ENCODE measurements at regions not wholly inside any gene's neighbourhood (a gene's known extent, or its start where the extent isn't known, plus 50 kb on each side); places are given as distances from the start of the nearest gene placed in this dataset.
"Not testable (repeated sequence)": the region's sequence is repeated elsewhere in the genome, so short reads cannot be mapped to it uniquely, and the experiment has no call there.

DNA sequence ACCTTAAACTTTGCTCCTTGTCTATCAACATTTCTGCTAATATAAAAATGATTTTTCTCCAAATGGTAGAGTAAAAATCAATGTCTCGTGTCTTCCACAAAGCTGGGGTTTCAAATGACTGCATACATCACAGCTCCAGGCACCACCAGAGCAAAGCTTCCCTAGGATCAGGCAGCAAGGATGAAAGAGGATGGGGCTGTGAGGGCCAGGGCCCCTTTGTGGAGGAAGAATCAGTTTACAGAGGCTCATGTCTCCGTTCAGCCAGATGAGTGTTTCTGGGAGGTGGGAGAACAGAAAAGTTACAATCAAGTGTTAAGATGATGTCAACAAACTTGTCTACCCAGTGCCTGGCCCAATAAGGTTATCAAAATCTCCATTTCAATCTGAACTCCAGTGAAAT, 105.5 kb downstream of the BDH1 start:
- Histone ChIP-seq H3K4me1 (ENCODE audit: insufficient read depth, low read length, poor library complexity, severe bottlenecking) (peaks cover 12% of the 10 kb centered on the region), H3K27me3 (ENCODE audit: insufficient read depth, low read length, poor library complexity, severe bottlenecking) (no peaks in the 10 kb centered on the region), H3K79me2 (ENCODE audit: insufficient read depth, low read length) (no peaks in the 10 kb centered on the region), H2AFZ (ENCODE audit: low read length) (no peak overlapping the region), H3F3A (ENCODE audit: low read depth) (no peaks in the 10 kb centered on the region), H3K9me3 (ENCODE audit: insufficient read depth, low read depth, low read length) (no peaks in the 10 kb centered on the region), H3K4me3 (ENCODE audit: low read length, poor library complexity, severe bottlenecking) (no peak overlapping the region), H3K9me2 (replicated peaks; ENCODE audit: low read depth, low read length) (no peaks in the 10 kb centered on the region), H3K9ac (ENCODE audit: low read depth, low read length, poor library complexity, severe bottlenecking) (no peak overlapping the region), H3K36me3 (ENCODE audit: insufficient read depth, low read length) (no peaks in the 10 kb centered on the region), H3K4me2 (ENCODE audit: low read depth, low read length, poor library complexity, severe bottlenecking) (no peak overlapping the region), H4K20me1 (ENCODE audit: insufficient read depth, low read length, poor library complexity, severe bottlenecking) (no peaks in the 10 kb centered on the region)
- TF ChIP-seq CTCF (conservative IDR thresholded peaks at IDR 0.05; ENCODE audit: low read length) (no peak), EZH2phosphoT487 (IDR thresholded peaks at IDR 0.05; ENCODE audit: borderline replicate concordance) (no peak)

DNA sequence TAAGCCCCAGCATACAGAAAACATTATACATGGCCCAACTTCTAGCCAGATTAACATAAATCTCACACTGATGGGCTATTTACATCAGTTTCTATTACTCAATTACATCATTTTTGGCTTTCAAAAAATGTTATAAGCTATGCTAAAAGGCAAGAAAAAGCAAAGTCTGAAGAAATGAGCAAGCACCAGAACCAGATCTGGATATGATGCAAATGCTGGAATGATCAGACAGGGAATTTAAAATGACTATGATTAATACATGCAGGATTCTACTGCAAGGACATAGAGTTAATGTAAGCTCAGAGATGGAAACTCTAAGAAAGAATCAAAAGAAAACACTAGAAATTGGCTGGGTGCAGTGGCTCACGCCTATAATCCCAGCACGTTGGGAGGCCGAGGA, 106.6 kb downstream of the BDH1 start:
- not testable (repeated sequence) for H3K9ac ChIP-seq (ENCODE audit: low read depth, low read length, poor library complexity, severe bottlenecking); H3K9me2 ChIP-seq (replicated peaks; ENCODE audit: low read depth, low read length); H3K79me2 ChIP-seq (ENCODE audit: insufficient read depth, low read length); H3K4me3 ChIP-seq (ENCODE audit: low read length, poor library complexity, severe bottlenecking); H3K9me3 ChIP-seq (ENCODE audit: insufficient read depth, low read depth, low read length); H3K4me2 ChIP-seq (ENCODE audit: low read depth, low read length, poor library complexity, severe bottlenecking); H3K36me3 ChIP-seq (ENCODE audit: insufficient read depth, low read length); H2AFZ ChIP-seq (ENCODE audit: low read length); H3F3A ChIP-seq (ENCODE audit: low read depth); H3K27me3 ChIP-seq (ENCODE audit: insufficient read depth, low read length, poor library complexity, severe bottlenecking); H4K20me1 ChIP-seq (ENCODE audit: insufficient read depth, low read length, poor library complexity, severe bottlenecking)
- H3K4me1 ChIP-seq (ENCODE audit: insufficient read depth, low read length, poor library complexity, severe bottlenecking), result peaks cover 22% of the 10 kb centered on the region

DNA sequence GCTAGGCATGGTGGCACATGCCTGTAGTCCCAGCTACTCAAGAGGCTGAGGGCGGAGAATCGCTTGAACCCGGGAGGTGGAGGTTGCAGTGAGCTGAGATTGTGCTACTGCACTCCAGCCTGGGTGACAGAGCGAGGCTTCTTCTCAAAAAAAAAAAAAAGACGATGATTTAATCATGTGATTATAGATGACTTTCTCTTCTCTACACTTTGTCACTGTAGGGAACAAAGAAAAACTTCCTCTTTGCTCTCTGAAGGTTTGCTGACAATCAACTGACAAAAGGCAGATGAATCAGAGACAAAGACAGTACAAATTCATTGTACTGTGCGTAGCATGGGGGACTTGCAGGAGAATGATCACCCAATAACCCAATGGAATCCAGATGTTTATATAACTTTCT, 108.0 kb downstream of the BDH1 start:
- H3K4me2 ChIP-seq (ENCODE audit: low read depth, low read length, poor library complexity, severe bottlenecking); H2AFZ ChIP-seq (ENCODE audit: low read length); H3F3A ChIP-seq (ENCODE audit: low read depth); H3K79me2 ChIP-seq (ENCODE audit: insufficient read depth, low read length); H3K9me3 ChIP-seq (ENCODE audit: insufficient read depth, low read depth, low read length); H3K36me3 ChIP-seq (ENCODE audit: insufficient read depth, low read length); H3K4me3 ChIP-seq (ENCODE audit: low read length, poor library complexity, severe bottlenecking); H4K20me1 ChIP-seq (ENCODE audit: insufficient read depth, low read length, poor library complexity, severe bottlenecking); H3K9ac ChIP-seq (ENCODE audit: low read depth, low read length, poor library complexity, severe bottlenecking); H3K9me2 ChIP-seq (replicated peaks; ENCODE audit: low read depth, low read length); H3K27me3 ChIP-seq (ENCODE audit: insufficient read depth, low read length, poor library complexity, severe bottlenecking): not testable (repeated sequence)
- peaks cover 25% of the 10 kb centered on the region for H3K4me1 ChIP-seq (ENCODE audit: insufficient read depth, low read length, poor library complexity, severe bottlenecking)

DNA sequence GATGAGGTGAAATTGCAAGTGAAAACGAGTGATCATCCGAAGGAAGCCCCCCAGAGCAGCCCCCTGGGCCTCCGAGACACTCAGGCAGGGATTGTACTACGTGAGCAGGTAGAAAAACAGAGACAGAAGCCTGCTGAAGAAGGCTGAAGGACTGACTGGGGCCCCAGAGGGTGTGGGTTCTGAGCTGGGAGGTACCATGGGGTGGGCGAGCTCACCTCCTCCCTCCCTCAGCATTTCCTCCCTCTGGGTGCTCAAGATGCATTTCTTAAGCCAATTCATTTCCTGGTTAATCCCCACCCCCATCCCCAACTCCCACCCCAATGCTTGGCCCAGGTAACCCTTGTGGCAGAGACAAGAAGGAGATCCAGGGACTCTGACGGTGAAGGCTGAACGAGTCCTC, 108.7 kb downstream of the BDH1 start:
- H3K36me3 ChIP-seq (ENCODE audit: insufficient read depth, low read length), result no peaks in the 10 kb centered on the region
- no peak overlapping the region for H3K9ac ChIP-seq (ENCODE audit: low read depth, low read length, poor library complexity, severe bottlenecking)
- peak overlapping the region; percentile 41 for H3K4me2 ChIP-seq (ENCODE audit: low read depth, low read length, poor library complexity, severe bottlenecking)
- H3F3A ChIP-seq (ENCODE audit: low read depth), result no peaks in the 10 kb centered on the region
- no peaks in the 10 kb centered on the region for H4K20me1 ChIP-seq (ENCODE audit: insufficient read depth, low read length, poor library complexity, severe bottlenecking)
- H3K27me3 ChIP-seq (ENCODE audit: insufficient read depth, low read length, poor library complexity, severe bottlenecking), result no peaks in the 10 kb centered on the region
- no peaks in the 10 kb centered on the region for H3K9me3 ChIP-seq (ENCODE audit: insufficient read depth, low read depth, low read length)
- H3K4me3 ChIP-seq (ENCODE audit: low read length, poor library complexity, severe bottlenecking), result no peak overlapping the region
- H3K79me2 ChIP-seq (ENCODE audit: insufficient read depth, low read length), result no peaks in the 10 kb centered on the region
- TF ChIP-seq EZH2phosphoT487 (IDR thresholded peaks at IDR 0.05; ENCODE audit: borderline replicate concordance) (no peak), CTCF (conservative IDR thresholded peaks at IDR 0.05; ENCODE audit: low read length) (no peak)
- H3K4me1 ChIP-seq (ENCODE audit: insufficient read depth, low read length, poor library complexity, severe bottlenecking), result peaks cover 25% of the 10 kb centered on the region
- H3K9me2 ChIP-seq (replicated peaks; ENCODE audit: low read depth, low read length), result no peaks in the 10 kb centered on the region
- H2AFZ ChIP-seq (ENCODE audit: low read length), result 0 out of 2 replicates have a peak overlapping the region, but pooled peaks have one; percentile 23

Measured in Loucy (cell line).